GM19025 (cell line): ENCODE measurements at regions not wholly inside any gene's neighbourhood (a gene's known extent, or its start where the extent isn't known, plus 50 kb on each side); places are given as distances from the start of the nearest gene placed in this dataset.
"Not testable (repeated sequence)": the region's sequence is repeated elsewhere in the genome, so short reads cannot be mapped to it uniquely, and the experiment has no call there.

ENCODE experiments used
- ATAC-seq: cut with Tn5 transposase; IDR thresholded peaks from one replicate; pipeline ENCODE4 v1.9.1; 2021; ENCODE audit warnings: mild to moderate bottlenecking, low read depth, moderate library complexity; ENCODE audit not compliant: unreplicated experiment

- not testable (repeated sequence) for ATAC-seq
These were observed 116.1 kb upstream of the GJE1 start for GRCh38 chr6:142016666-142017065.

GRCh38 chr6:142015463-142015862 is 117.3 kb upstream of the GJE1 start:
- not testable (repeated sequence) for ATAC-seq

- no peak for ATAC-seq
These were observed 117.7 kb upstream of the GJE1 start for GRCh38 chr6:142015011-142015410.

- no peak for ATAC-seq
These were observed 118.2 kb upstream of the GJE1 start for GRCh38 chr6:142014515-142014914.

- no peak for ATAC-seq
These were observed 118.7 kb upstream of the GJE1 start for GRCh38 chr6:142013875-142014495.

- peak; percentile 76 for ATAC-seq
These were observed 119.4 kb upstream of the GJE1 start for GRCh38 chr6:142013287-142013686.

GRCh38 chr6:142011775-142012174 is 121.0 kb upstream of the GJE1 start:
- no peak for ATAC-seq

GRCh38 chr6:142011156-142011555 is 121.6 kb upstream of the GJE1 start:
- no peak for ATAC-seq

- no peak for ATAC-seq
These were observed 123.1 kb upstream of the GJE1 start for GRCh38 chr6:142009647-142010046.

- no peak for ATAC-seq
These were observed 123.9 kb upstream of the GJE1 start for GRCh38 chr6:142008781-142009180.

GRCh38 chr6:142008016-142008735 is 124.5 kb upstream of the GJE1 start:
- no peak for ATAC-seq

- no peak for ATAC-seq
These were observed 127.7 kb upstream of the GJE1 start for GRCh38 chr6:142005021-142005420.

GRCh38 chr6:142002825-142003405 is 129.8 kb upstream of the GJE1 start:
- ATAC-seq: no peak

GRCh38 chr6:141996823-141997222 is 135.9 kb upstream of the GJE1 start:
- ATAC-seq: no peak

GRCh38 chr6:141992109-141992508 is 140.6 kb upstream of the GJE1 start:
- ATAC-seq: no peak

- ATAC-seq: no peak
These were observed 141.9 kb upstream of the GJE1 start for GRCh38 chr6:141990840-141991239.

- ATAC-seq: no peak
These were observed 143.1 kb upstream of the GJE1 start for GRCh38 chr6:141989706-141989959.

GRCh38 chr6:141988954-141989705 is 143.6 kb upstream of the GJE1 start:
- peak; percentile 68 for ATAC-seq

GRCh38 chr6:141988327-141988726 is 144.4 kb upstream of the GJE1 start:
- no peak for ATAC-seq

GRCh38 chr6:141986457-141986856 is 146.3 kb upstream of the GJE1 start:
- ATAC-seq: no peak

GRCh38 chr6:141981190-141981589 is 151.5 kb upstream of the GJE1 start:
- no peak for ATAC-seq
